ENCODE measurements at regions not wholly inside any gene's neighbourhood (a gene's known extent, or its start where the extent isn't known, plus 50 kb on each side); places are given as distances from the start of the nearest gene placed in this dataset.

GRCh38 chr17:77656054-77656453, 302.4 kb upstream of the TNRC6C start:
- H3K4me3 ChIP-seq, result no peak overlapping the region
- DNase-seq (ENCODE audit: low spot score in 2 of 2), result peak in 1 of 2 donors; percentile 27
- intact Hi-C loops (cut with DNase I; ENCODE audit: low total_unique reads), result no loop called here
- no peaks in the 10 kb centered on the region for H3K4me1 ChIP-seq
- no peak overlapping the region for H3K27ac ChIP-seq
- H3K9me3 ChIP-seq, result peaks cover 6 to 9% of the 10 kb centered on the region in 2 donors
- no peaks in the 10 kb centered on the region for H3K36me3 ChIP-seq
- TF ChIP-seq CTCF (IDR thresholded peaks at IDR 0.05) (no peak), POLR2A (IDR thresholded peaks at IDR 0.05) (no peak), POLR2AphosphoS5 (IDR thresholded peaks at IDR 0.05) (no peak)
- peaks cover 0 to 10% of the 10 kb centered on the region in 2 donors for H3K27me3 ChIP-seq

GRCh38 chr17:77657839-77658238, 300.7 kb upstream of the TNRC6C start:
- intact Hi-C loops (cut with DNase I; ENCODE audit: low total_unique reads), result no loop called here
- no peak for DNase-seq (ENCODE audit: low spot score in 2 of 2)
- Histone ChIP-seq H3K36me3 (no peaks in the 10 kb centered on the region), H3K4me1 (no peaks in the 10 kb centered on the region), H3K9me3 (peaks cover 6 to 9% of the 10 kb centered on the region in 2 donors), H3K27me3 (peaks cover 0 to 10% of the 10 kb centered on the region in 2 donors), H3K4me3 (no peak overlapping the region), H3K27ac (no peak overlapping the region)
- TF ChIP-seq POLR2A (IDR thresholded peaks at IDR 0.05) (no peak), POLR2AphosphoS5 (IDR thresholded peaks at IDR 0.05) (no peak), CTCF (IDR thresholded peaks at IDR 0.05) (no peak)

GRCh38 chr17:77660524-77660923, 298.0 kb upstream of the TNRC6C start:
- H3K27ac ChIP-seq, result no peak overlapping the region
- H3K4me3 ChIP-seq, result no peak overlapping the region
- H3K27me3 ChIP-seq, result peaks cover 0 to 7% of the 10 kb centered on the region in 2 donors
- peak in 1 of 2 donors; percentile 28 for DNase-seq (ENCODE audit: low spot score in 2 of 2)
- H3K4me1 ChIP-seq, result no peaks in the 10 kb centered on the region
- H3K36me3 ChIP-seq, result no peaks in the 10 kb centered on the region
- intact Hi-C loops (cut with DNase I; ENCODE audit: low total_unique reads), result no loop called here
- TF ChIP-seq POLR2AphosphoS5 (IDR thresholded peaks at IDR 0.05) (no peak), POLR2A (IDR thresholded peaks at IDR 0.05) (no peak), CTCF (IDR thresholded peaks at IDR 0.05) (no peak)
- peaks cover 6 to 9% of the 10 kb centered on the region in 2 donors for H3K9me3 ChIP-seq

- H3K27ac ChIP-seq, result no peak overlapping the region
- H3K27me3 ChIP-seq, result no peaks in the 10 kb centered on the region
- H3K9me3 ChIP-seq, result peaks cover 6 to 9% of the 10 kb centered on the region in 2 donors
- no peak for TF ChIP-seq POLR2A (IDR thresholded peaks at IDR 0.05)
- no peak for TF ChIP-seq CTCF (IDR thresholded peaks at IDR 0.05)
- no peak for TF ChIP-seq POLR2AphosphoS5 (IDR thresholded peaks at IDR 0.05)
- DNase-seq (ENCODE audit: low spot score in 2 of 2), result no peak
- no peaks in the 10 kb centered on the region for H3K4me1 ChIP-seq
- intact Hi-C loops (cut with DNase I; ENCODE audit: low total_unique reads), result no loop called here
- no peaks in the 10 kb centered on the region for H3K36me3 ChIP-seq
- no peak overlapping the region for H3K4me3 ChIP-seq
These were observed 295.7 kb upstream of the TNRC6C start for GRCh38 chr17:77662833-77663232.

- no peak for TF ChIP-seq CTCF (IDR thresholded peaks at IDR 0.05)
- no peak for TF ChIP-seq POLR2A (IDR thresholded peaks at IDR 0.05)
- TF ChIP-seq POLR2AphosphoS5 (IDR thresholded peaks at IDR 0.05), result no peak
- intact Hi-C loops (cut with DNase I; ENCODE audit: low total_unique reads), result no loop called here
These were observed 294.3 kb upstream of the TNRC6C start for GRCh38 chr17:77664097-77664729.

More at GRCh38 chr17:77664097-77664729, 294.3 kb upstream of the TNRC6C start:
- Histone ChIP-seq H3K4me1 (no peaks in the 10 kb centered on the region), H3K27me3 (no peaks in the 10 kb centered on the region), H3K9me3 (no peaks in the 10 kb centered on the region), H3K36me3 (no peaks in the 10 kb centered on the region), H3K4me3 (no peak overlapping the region), H3K27ac (no peak overlapping the region)
- no peak for DNase-seq (ENCODE audit: low spot score in 2 of 2)

All from breast epithelium (tissue), 4 donors.